Heart left ventricle (tissue), 16 donors: ENCODE measurements at regions not wholly inside any gene's neighbourhood (a gene's known extent, or its start where the extent isn't known, plus 50 kb on each side); places are given as distances from the start of the nearest gene placed in this dataset.

Experiments
- ATAC-seq, 4 donors: fragments of 200-7000 bp; cut with Tn5 transposase; one replicate each; pipeline ENCODE4 v1.9.1; 2020 to 2022; ENCODE audit warnings: moderate library complexity in 4 of 4, mild to moderate bottlenecking in 3 of 4, moderate number of reproducible peaks in 1 of 4
- DNase-seq, 5 donors: peaks; one replicate each; pipeline ENCODE4 v3.0.0-alpha.2; 2020
- H3K27ac ChIP-seq, 12 donors: fragments of 200-600 bp; sonication (generic) in 4 of 12; one replicate each; pipeline versions ENCODE4 v1.5.0 to v1.8.0; 2016 to 2022; ENCODE audit warnings: mild to moderate bottlenecking in 2 of 12
- H3K27me3 ChIP-seq, 9 donors: fragments of 200-600 bp; sonication (generic) in 2 of 9; one replicate each; pipeline versions ENCODE4 v1.5.1 to v1.8.0; 2016 to 2022; ENCODE audit warnings: mild to moderate bottlenecking in 3 of 9
- H3K36me3 ChIP-seq, 9 donors: fragments of 200-600 bp; sonication (generic) in 2 of 9; one replicate each; pipeline versions ENCODE4 v1.5.0 to v1.8.0; 2018 to 2022; ENCODE audit warnings: mild to moderate bottlenecking in 2 of 9
- H3K4me1 ChIP-seq, 12 donors: fragments of 200-600 bp; sonication (generic) in 4 of 12; one replicate each; pipeline versions ENCODE4 v1.5.0 to v1.8.0; 2016 to 2022; ENCODE audit warnings: mild to moderate bottlenecking in 3 of 12
- H3K4me3 ChIP-seq, 12 donors: fragments of 200-600 bp; sonication (generic) in 4 of 12; one replicate each; pipeline versions ENCODE4 v1.5.0 to v1.8.0; 2017 to 2022; ENCODE audit warnings: mild to moderate bottlenecking in 9 of 12, moderate library complexity in 4 of 12
- H3K9me3 ChIP-seq, 12 donors: fragments of 200-600 bp; sonication (generic) in 4 of 12; one replicate each; pipeline versions ENCODE4 v1.5.0 to v1.8.0; 2016 to 2022; ENCODE audit warnings: mild to moderate bottlenecking in 1 of 12
- CTCF ChIP-seq, 12 donors: fragments of 200-600 bp; sonication (generic) in 4 of 12; IDR thresholded peaks; one replicate each; pipeline versions ENCODE4 v1.5.0 to v1.8.0; 2018 to 2022; ENCODE audit warnings: antibody characterized with exemption in 12 of 12, mild to moderate bottlenecking in 5 of 12
- POLR2A ChIP-seq, 2 donors: fragments of 450-650 bp; IDR thresholded peaks; one replicate each; pipeline ENCODE4 v1.6.1; 2017; ENCODE audit warnings: antibody characterized with exemption in 2 of 2, mild to moderate bottlenecking in 2 of 2, moderate library complexity in 2 of 2
- WGBS, 4 donors: extraction: QIAGEN DNeasy Blood & Tissue Kit in 2 of 4; methylation state at CpG; one replicate each; pipeline versions ENCODE4 v1.1.5 to v1.1.7; 2013 to 2018; 5-methylcytosine and 5-hydroxymethylcytosine counted together
- intact Hi-C, 10 donors: fragments of 100-400 bp; cut with DNase I; formaldehyde crosslinking; loops; one replicate each; pipeline versions ENCODE4 v1.11.1 to v1.14.2; 2022
- donor health status: ischemic (EF 13 %, LVEDD 7.1; RV severe dilation, severe dysfunction).
- donor health status: healthy with polysubstance abuse.
- donor health status: DM: no; HTN: yes; CAD: no.
- donor health status: DM: no; HTN: no; CAD: no.
- donor health status: ischemic (EF 25% LVEDD 6.9; RV normal size, moderate dysfunction).
- donor health status: ischemic (EF 25% LVEDD 5.7; RV mildly dilated, moderate dysfunction).
- donor health status: healthy.
- donor health status: DM: yes; HTN: yes; CAD: no.
- donor health status: ischemic (EF 35%, LVEDD 5.7; RV mildly dilated, moderate dysfunction).
- donor health status: nonischemic (EF 11% LVEDD 7.7; RV severe dilation, severe dysfunction).
- donor health status: DM: yes; HTN: yes; CAD: no.
- donor health status: PGD.
- donor health status: ischemic (EF 29% LVEDD 5.4; RV normal size, mild dysfunction).
- donor health status: nonischemic (EF 23%, LVEDD 6.1; RV moderate dilation, normal function).

GRCh38 chr6:105920071-105920470, 166.1 kb upstream of the PRDM1 start:
- Histone ChIP-seq H3K27ac (no peak overlapping the region), H3K36me3 (no peaks in the 10 kb centered on the region), H3K4me3 (no peak overlapping the region), H3K9me3 (no peaks in the 10 kb centered on the region), H3K4me1 (peaks cover 0 to 17% (median 2%) of the 10 kb centered on the region in 12 donors), H3K27me3 (no peaks in the 10 kb centered on the region)
- ATAC-seq (no peak), DNase-seq (no peak)
- TF ChIP-seq CTCF (IDR thresholded peaks at IDR 0.05) (no peak), POLR2A (IDR thresholded peaks at IDR 0.05) (no peak)
- intact Hi-C loops = no loop called here
- WGBS, 4 donors = 88 to 93% (median 91%) methylated on average over 2 of the region's 2 CpGs

GRCh38 chr6:105917038-105917695, 169.0 kb upstream of the PRDM1 start:
- TF ChIP-seq POLR2A (IDR thresholded peaks at IDR 0.05) = no peak
- no peak for TF ChIP-seq CTCF (IDR thresholded peaks at IDR 0.05)
- H3K4me1 ChIP-seq = peaks cover 0 to 17% (median 2%) of the 10 kb centered on the region in 12 donors
- no peaks in the 10 kb centered on the region for H3K36me3 ChIP-seq
- H3K4me3 ChIP-seq = peak overlapping the region in 3 of 12 donors; percentile 7 to 23 (median 22)
- DNase-seq (no peak), ATAC-seq (peak in 3 of 4 donors; percentile 43 to 71 (median 60))
- intact Hi-C loops = loop anchor here in 1 of 10 donors (5.0 to 10.0 kb wide), 2 partner anchors 70 to 432 kb away; no protein-coding TSS in a partner anchor
- H3K27ac ChIP-seq = peak overlapping the region in 10 of 12 donors; percentile 6 to 64 (median 30)
- no peaks in the 10 kb centered on the region for H3K27me3 ChIP-seq
- no peaks in the 10 kb centered on the region for H3K9me3 ChIP-seq
- 42 to 57% (median 52%) methylated on average over 2 of the region's 2 CpGs for WGBS, 4 donors

GRCh38 chr6:105911106-105911629, 175.0 kb upstream of the PRDM1 start:
- DNase-seq (peak in 1 of 5 donors; percentile 32), ATAC-seq (peak; percentile 68 to 81 (median 76))
- H3K27ac ChIP-seq = peak overlapping the region in 1 of 12 donors; percentile 2
- TF ChIP-seq CTCF (IDR thresholded peaks at IDR 0.05) (no peak), POLR2A (IDR thresholded peaks at IDR 0.05) (no peak)
- intact Hi-C loops = loop anchor here in 1 of 10 donors (10.0 kb wide), 1 partner anchor 426 kb away; no protein-coding TSS in a partner anchor
- H3K27me3 ChIP-seq = no peaks in the 10 kb centered on the region
- H3K4me1 ChIP-seq = peaks cover 0 to 45% (median 3%) of the 10 kb centered on the region in 12 donors
- H3K9me3 ChIP-seq = no peaks in the 10 kb centered on the region
- H3K4me3 ChIP-seq = no peak overlapping the region
- no peaks in the 10 kb centered on the region for H3K36me3 ChIP-seq
- 61 to 74% (median 64%) methylated on average over 4 of the region's 4 CpGs for WGBS, 4 donors

GRCh38 chr6:105909106-105909505, 177.0 kb upstream of the PRDM1 start:
- Histone ChIP-seq H3K4me3 (no peak overlapping the region), H3K27me3 (no peaks in the 10 kb centered on the region), H3K4me1 (peaks cover 0 to 45% (median 3%) of the 10 kb centered on the region in 12 donors), H3K27ac (peak overlapping the region in 2 of 12 donors; percentile 22 to 86), H3K9me3 (no peaks in the 10 kb centered on the region), H3K36me3 (no peaks in the 10 kb centered on the region)
- intact Hi-C loops = no loop called here
- WGBS, 4 donors = 71 to 78% (median 72%) methylated on average over 6 of the region's 6 CpGs
- ATAC-seq (peak; percentile 24 to 72 (median 50)), DNase-seq (peak in 2 of 5 donors; percentile 20 to 36)
- TF ChIP-seq POLR2A (IDR thresholded peaks at IDR 0.05) (no peak), CTCF (IDR thresholded peaks at IDR 0.05) (no peak)
